ENCODE measurements at regions not wholly inside any gene's neighbourhood (a gene's known extent, or its start where the extent isn't known, plus 50 kb on each side); places are given as distances from the start of the nearest gene placed in this dataset.

- TF ChIP-seq POLR2A (IDR thresholded peaks at IDR 0.05; ENCODE audit: low read depth, low read length) (no peak), CTCF (conservative IDR thresholded peaks at IDR 0.05; ENCODE audit: low read depth, low read length) (no peak), MXI1 (IDR thresholded peaks at IDR 0.05; ENCODE audit: borderline replicate concordance, low read depth, low read length) (no peak)
Observed at GRCh38 chr13:90613076-90613795, 734.3 kb upstream of the MIR17HG start.

Measured in IMR-90 (cell line).